GM12874 (cell line): ENCODE measurements at regions not wholly inside any gene's neighbourhood (a gene's known extent, or its start where the extent isn't known, plus 50 kb on each side); places are given as distances from the start of the nearest gene placed in this dataset.

ENCODE experiments used
- CTCF ChIP-seq: IDR thresholded peaks from 2 replicates; pipeline ENCODE4 v1.5.1; 2011; ENCODE audit warnings: low read depth, mild to moderate bottlenecking, control low read depth, low read length, moderate library complexity; ENCODE audit not compliant: insufficient read depth

DNA sequence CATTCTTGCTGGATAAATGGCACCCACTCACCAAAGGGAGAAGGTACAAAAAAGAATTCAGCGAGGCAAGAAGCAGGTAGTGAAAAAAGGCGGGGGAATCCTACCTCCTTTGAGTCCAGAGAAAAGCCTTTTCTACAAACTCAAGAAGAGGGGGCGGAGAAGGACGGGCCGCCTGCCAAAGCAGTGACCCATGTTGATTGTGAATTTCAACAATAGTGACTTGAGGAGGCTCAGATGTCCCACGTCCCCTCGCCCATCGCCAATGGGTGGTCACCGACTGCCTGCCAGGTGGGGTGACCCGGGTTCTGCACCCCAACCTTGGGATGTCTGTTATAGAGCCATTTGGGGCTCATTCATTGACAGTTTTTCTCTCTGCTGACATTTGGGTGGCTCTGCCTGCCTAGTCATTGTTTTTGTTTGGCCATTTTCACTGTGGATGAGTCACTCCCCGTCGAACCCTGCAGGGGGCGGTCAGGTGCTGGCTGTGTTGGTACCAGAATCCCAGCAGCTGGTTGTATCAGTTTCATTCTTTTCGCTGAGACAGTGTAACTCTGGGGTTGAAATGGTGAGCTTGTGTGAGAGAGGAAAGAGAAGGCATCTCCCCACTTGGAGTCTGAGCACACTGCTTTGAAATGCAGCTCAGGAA lies 163.4 kb upstream of the NCAM1 start:
- peak; percentile 58 for TF ChIP-seq CTCF

DNA sequence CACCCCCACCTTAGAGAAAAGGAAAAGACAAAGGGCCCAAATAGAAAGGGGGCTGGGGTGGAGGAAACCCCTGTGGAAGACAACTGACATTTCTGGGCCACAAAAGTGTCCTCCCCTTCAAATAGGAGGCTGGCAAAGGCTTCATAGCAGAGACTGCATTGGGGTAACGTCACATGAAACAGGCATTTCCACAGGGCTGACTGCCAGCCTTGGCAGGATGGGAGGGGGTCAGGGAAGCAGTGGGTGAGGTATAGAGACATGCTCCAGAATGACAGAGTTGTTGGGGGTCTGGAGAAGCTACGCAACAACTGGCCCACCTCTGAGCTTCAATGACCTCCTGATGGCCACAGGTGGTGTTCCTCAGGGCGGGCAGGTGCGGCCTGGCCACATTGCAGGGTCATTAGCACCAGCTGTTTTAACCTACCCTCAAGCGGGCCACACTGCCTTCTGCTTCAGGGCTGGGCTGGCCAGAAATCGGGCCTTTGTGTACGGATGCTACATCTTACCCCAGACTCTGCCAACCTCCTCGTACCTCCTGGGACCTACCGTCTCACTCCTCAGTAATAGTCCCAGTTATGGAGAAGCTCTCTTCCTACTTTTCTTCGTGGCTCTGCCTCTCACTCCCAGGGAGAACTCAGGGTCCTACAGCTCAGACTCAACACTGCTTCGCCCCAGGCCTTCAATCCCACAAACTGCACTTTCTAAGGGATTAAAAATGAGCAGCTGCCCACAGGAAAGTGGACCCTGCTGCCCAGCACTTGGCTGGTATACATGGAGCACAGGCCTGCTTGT lies 160.0 kb upstream of the NCAM1 start:
- no peak for TF ChIP-seq CTCF

- TF ChIP-seq CTCF = no peak
Observed at GRCh38 chr11:112801817-112802088, 159.5 kb upstream of the NCAM1 start.

- no peak for TF ChIP-seq CTCF
Observed at GRCh38 chr11:112805658-112806057, 155.6 kb upstream of the NCAM1 start.

GRCh38 chr11:112806256-112806655 lies 155.0 kb upstream of the NCAM1 start:
- no peak for TF ChIP-seq CTCF

GRCh38 chr11:112806876-112807275 lies 154.3 kb upstream of the NCAM1 start:
- TF ChIP-seq CTCF = no peak

DNA sequence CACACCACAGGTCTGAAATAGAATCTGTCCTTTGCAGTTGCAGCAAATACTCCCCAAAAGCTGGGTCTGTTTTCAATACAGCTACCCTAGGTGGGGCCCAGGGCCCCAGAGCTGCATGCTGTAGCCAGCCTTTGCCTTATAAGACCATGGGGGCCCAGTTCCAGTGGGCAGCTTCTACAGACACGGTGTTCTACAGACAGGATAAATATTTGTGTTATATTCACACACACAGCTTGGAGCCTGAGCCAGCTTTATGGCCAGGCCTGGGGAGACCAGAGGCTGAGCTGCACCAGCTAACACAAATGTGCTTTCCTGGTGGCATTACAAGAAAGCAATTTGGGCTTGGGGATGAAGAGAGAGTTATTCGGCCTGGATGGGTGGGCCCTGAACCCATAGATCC lies 151.8 kb upstream of the NCAM1 start:
- TF ChIP-seq CTCF = no peak
